ENCODE measurements at regions not wholly inside any gene's neighbourhood (a gene's known extent, or its start where the extent isn't known, plus 50 kb on each side); places are given as distances from the start of the nearest gene placed in this dataset.

GRCh38 chr5:167158588-167158987 lies 1132.9 kb upstream of the WWC1 start:
- no peaks in the 10 kb centered on the region for H3K27me3 ChIP-seq (replicated peaks in 1 of 4; ENCODE audit: control extremely low read depth in 1 of 4, control insufficient read depth in 3 of 4, insufficient read depth in 4 of 4, low read length in 3 of 4)
- H3K36me3 ChIP-seq (replicated peaks in 1 of 2; ENCODE audit: control extremely low read depth in 1 of 2, control insufficient read depth in 1 of 2, extremely low read depth in 1 of 2, insufficient read depth in 2 of 2, low read length in 1 of 2), result no peaks in the 10 kb centered on the region
- no peaks in the 10 kb centered on the region for H4K20me1 ChIP-seq (ENCODE audit: control insufficient read depth, insufficient read depth, low read length, poor library complexity, severe bottlenecking)
- POLR2A ChIA-PET, result no interaction called here
- ATAC-seq (ENCODE audit: low read depth) (no peak), DNase-seq (no peak)
- H3K9me3 ChIP-seq (ENCODE audit: control extremely low read depth in 1 of 3, control insufficient read depth in 2 of 3, insufficient read depth in 1 of 3, low read length in 2 of 3), result no peaks in the 10 kb centered on the region
- intact Hi-C loops (cut with micrococcal nuclease), result no loop called here
- Mint-ChIP-seq H3K27me3 (no peaks in the 10 kb centered on the region), H3K4me3 (no peak overlapping the region), H3K9me3 (ENCODE audit: insufficient read depth) (peaks cover 2% of the 10 kb centered on the region), H3K27ac (no peak overlapping the region), H3K4me1 (no peaks in the 10 kb centered on the region)
- TF ChIP-seq EZH2 (IDR thresholded peaks at IDR 0.05; ENCODE audit: borderline replicate concordance, insufficient read depth, low read depth, low read length, poor library complexity, severe bottlenecking), result no peak
- no peaks in the 10 kb centered on the region for H3K4me1 ChIP-seq (ENCODE audit: control insufficient read depth in 2 of 2, insufficient read depth in 2 of 2, low read length in 2 of 2)
- no peak overlapping the region for H3K9ac ChIP-seq (ENCODE audit: low read length)
- no peak overlapping the region for H2AFZ ChIP-seq (ENCODE audit: insufficient read depth, low read depth, low read length, poor library complexity, severe bottlenecking)
- no peak overlapping the region for H3K27ac ChIP-seq (ENCODE audit: low read length in 2 of 2)
- H3K79me2 ChIP-seq (ENCODE audit: control insufficient read depth, insufficient read depth, low read length), result no peaks in the 10 kb centered on the region
- H3K4me2 ChIP-seq (replicated peaks; ENCODE audit: low read depth, low read length, poor library complexity, severe bottlenecking), result no peak overlapping the region
- CTCF ChIA-PET, result no interaction called here
- no peak overlapping the region for H3K4me3 ChIP-seq (ENCODE audit: control extremely low read depth in 1 of 5, extremely low read depth in 1 of 5, insufficient read depth in 1 of 5, low read depth in 2 of 5, low read length in 4 of 5)

GRCh38 chr5:167160388-167160787 lies 1131.1 kb upstream of the WWC1 start:
- Histone ChIP-seq H2AFZ (ENCODE audit: insufficient read depth, low read depth, low read length, poor library complexity, severe bottlenecking) (no peak overlapping the region), H4K20me1 (ENCODE audit: control insufficient read depth, insufficient read depth, low read length, poor library complexity, severe bottlenecking) (no peaks in the 10 kb centered on the region), H3K4me3 (ENCODE audit: control extremely low read depth in 1 of 5, extremely low read depth in 1 of 5, insufficient read depth in 1 of 5, low read depth in 2 of 5, low read length in 4 of 5) (no peak overlapping the region), H3K9me3 (ENCODE audit: control extremely low read depth in 1 of 3, control insufficient read depth in 2 of 3, insufficient read depth in 1 of 3, low read length in 2 of 3) (no peaks in the 10 kb centered on the region), H3K36me3 (replicated peaks in 1 of 2; ENCODE audit: control extremely low read depth in 1 of 2, control insufficient read depth in 1 of 2, extremely low read depth in 1 of 2, insufficient read depth in 2 of 2, low read length in 1 of 2) (no peaks in the 10 kb centered on the region), H3K27ac (ENCODE audit: low read length in 2 of 2) (no peak overlapping the region), H3K9ac (ENCODE audit: low read length) (no peak overlapping the region), H3K27me3 (replicated peaks in 1 of 4; ENCODE audit: control extremely low read depth in 1 of 4, control insufficient read depth in 3 of 4, insufficient read depth in 4 of 4, low read length in 3 of 4) (no peaks in the 10 kb centered on the region), H3K79me2 (ENCODE audit: control insufficient read depth, insufficient read depth, low read length) (no peaks in the 10 kb centered on the region), H3K4me2 (replicated peaks; ENCODE audit: low read depth, low read length, poor library complexity, severe bottlenecking) (no peak overlapping the region), H3K4me1 (ENCODE audit: control insufficient read depth in 2 of 2, insufficient read depth in 2 of 2, low read length in 2 of 2) (no peaks in the 10 kb centered on the region)
- intact Hi-C loops (cut with micrococcal nuclease), result no loop called here
- no peak overlapping the region for H3K27ac Mint-ChIP-seq
- POLR2A ChIA-PET, result no interaction called here
- H3K27me3 Mint-ChIP-seq, result no peaks in the 10 kb centered on the region
- CTCF ChIA-PET, result no interaction called here
- WGBS (ENCODE audit: insufficient coverage), result 92% methylated on average over 4 of the region's 4 CpGs
- TF ChIP-seq EZH2 (IDR thresholded peaks at IDR 0.05; ENCODE audit: borderline replicate concordance, insufficient read depth, low read depth, low read length, poor library complexity, severe bottlenecking) (no peak), CTCF (IDR thresholded peaks at IDR 0.05) (no peak)
- H3K4me3 Mint-ChIP-seq, result no peak overlapping the region
- H3K4me1 Mint-ChIP-seq, result no peaks in the 10 kb centered on the region
- H3K9me3 Mint-ChIP-seq (ENCODE audit: insufficient read depth), result peaks cover 2% of the 10 kb centered on the region
- ATAC-seq (ENCODE audit: low read depth) (no peak), DNase-seq (no peak)
